ENCODE measurements at regions not wholly inside any gene's neighbourhood (a gene's known extent, or its start where the extent isn't known, plus 50 kb on each side); places are given as distances from the start of the nearest gene placed in this dataset.
"Not testable (repeated sequence)": the region's sequence is repeated elsewhere in the genome, so short reads cannot be mapped to it uniquely, and the experiment has no call there.

DNA sequence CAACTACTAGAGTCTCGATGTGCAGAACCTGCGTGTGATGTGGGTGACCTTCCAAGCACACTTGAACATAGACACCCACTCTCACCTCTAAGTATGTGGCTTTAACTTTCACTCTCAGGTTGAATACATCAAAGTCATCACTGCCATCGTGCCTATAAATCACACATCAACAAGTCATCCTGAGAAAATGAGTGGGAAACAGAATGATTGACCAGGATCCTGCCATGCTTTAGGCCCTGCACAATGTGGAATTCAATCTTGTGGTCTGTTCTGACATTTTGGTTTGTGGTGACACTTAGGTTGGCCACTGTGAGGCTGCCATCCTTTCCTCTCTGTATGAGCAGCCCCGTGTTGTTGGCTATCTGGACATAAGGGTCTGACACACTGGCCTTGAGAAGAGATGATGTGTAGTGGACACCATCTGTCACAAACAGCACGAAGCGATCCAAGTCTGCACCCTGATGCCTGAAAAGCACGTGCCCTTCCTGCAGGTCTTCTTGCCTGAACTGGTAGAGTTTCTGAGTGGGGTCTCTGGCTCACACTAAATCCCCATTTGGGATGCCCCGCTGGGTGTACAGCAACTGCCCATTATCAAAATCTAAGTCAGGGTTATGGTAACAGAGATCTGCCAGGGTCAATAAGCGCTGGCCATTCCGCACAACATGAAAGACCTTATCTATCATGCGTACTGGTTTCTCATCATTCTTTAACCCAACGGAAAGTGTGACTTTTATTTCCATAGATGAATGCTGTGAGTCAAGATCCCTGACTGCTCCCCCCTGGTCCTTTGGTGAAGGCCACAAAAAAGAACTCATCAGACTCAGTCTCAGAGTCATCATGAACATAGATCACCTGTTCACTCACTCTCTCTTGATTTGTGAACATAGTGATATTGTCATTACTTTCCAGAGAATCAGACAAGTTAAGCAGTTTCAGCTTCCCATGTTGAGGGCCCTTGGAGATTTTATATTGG, 116.6 kb downstream of the ESM1 start:
- DNase-seq (ENCODE audit: insufficient read length) (no peak), FAIRE-seq (no peak)
- TF ChIP-seq POLR2A (IDR thresholded peaks at IDR 0.05; ENCODE audit: low read depth, low read length) = no peak
- TF ChIP-seq POLR2AphosphoS5 (IDR thresholded peaks at IDR 0.05; ENCODE audit: low read depth, low read length) = no peak
- TF ChIP-seq TAF1 (IDR thresholded peaks at IDR 0.05; ENCODE audit: borderline replicate concordance, low read depth, low read length) = no peak

DNA sequence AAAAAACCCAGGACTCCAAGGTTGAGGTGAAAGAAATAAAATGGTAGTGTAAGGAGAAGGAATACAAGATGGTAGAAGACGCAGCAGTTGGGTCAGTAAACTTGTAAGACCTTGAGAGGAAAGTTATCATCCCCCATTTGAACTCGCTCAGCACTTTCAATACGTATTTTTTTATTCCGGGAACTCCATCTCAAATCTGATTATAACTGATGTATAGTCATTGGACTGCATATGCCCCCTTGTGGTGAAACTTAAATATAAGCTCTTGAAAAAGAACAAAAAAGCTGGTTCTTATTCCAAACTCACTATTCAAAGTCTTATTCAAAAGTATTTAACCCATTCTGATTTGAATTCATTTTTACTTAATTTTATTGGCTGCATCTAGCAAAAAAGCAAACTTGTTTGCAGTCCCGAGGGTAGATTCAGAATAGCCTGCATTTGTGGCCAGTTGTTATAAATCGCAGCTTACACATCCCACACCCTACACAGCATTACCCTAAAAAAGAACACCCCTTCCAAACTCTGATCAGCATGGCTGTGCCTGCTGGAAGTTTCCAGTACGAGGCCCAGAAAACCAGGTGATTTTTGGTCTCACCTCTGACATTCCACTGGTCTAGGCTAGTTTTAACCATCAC, 118.0 kb downstream of the ESM1 start:
- DNase-seq (ENCODE audit: insufficient read length) (no peak), FAIRE-seq (no peak)
- TF ChIP-seq POLR2AphosphoS5 (IDR thresholded peaks at IDR 0.05; ENCODE audit: low read depth, low read length) (no peak), TAF1 (IDR thresholded peaks at IDR 0.05; ENCODE audit: borderline replicate concordance, low read depth, low read length) (no peak), POLR2A (IDR thresholded peaks at IDR 0.05; ENCODE audit: low read depth, low read length) (no peak)

DNA sequence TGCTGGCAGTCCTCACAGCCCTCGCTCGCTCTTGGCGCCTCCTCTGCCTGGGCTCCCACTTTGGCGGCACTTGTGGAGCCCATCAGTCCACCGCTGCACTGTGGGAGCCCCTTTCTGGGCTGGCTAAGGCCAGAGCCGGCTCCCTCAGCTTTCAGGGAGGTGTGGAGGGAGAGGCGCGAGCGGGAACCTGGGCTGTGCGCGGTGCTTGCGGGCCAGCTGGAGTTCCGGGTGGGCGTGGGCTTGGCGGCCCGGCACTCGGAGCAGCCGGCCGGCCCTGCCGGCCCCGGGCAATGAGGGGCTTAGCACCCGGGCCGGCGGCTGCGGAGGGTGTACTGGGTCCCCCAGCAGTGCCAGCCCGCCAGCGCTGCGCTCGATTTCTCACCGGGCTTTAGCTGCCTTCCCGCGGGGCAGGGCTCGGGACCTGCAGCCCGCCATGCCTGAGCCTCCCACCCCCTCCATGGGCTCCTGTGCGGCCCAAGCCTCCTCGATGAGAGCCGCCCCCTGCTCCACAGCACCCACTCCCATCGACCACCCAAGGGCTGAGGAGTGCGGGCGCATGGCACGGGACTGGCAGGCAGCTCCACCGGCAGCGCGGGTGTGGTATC, 120.4 kb downstream of the ESM1 start:
- DNase-seq (ENCODE audit: insufficient read length); FAIRE-seq: not testable (repeated sequence)

DNA sequence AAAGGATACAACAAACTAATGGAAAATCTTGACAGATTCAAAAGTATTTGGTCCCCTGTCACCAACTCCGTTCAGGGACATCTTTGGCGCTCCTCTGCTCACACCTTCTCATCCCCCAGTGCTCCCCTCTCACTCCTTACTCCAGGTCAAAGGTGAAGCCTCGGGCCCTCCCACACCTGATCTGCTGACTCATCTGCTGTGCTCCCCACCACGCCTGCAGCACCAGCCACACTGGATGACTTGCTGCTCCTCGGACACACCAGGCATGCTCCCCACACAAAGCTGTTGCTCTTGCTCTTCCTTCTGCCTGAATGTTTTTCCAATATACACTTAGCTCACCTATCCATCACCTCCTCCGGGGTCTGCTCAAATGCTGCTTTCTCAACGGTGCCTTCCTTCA, 123.4 kb downstream of the ESM1 start:
- DNase-seq (ENCODE audit: insufficient read length) (no peak), FAIRE-seq (no peak)
- TF ChIP-seq POLR2AphosphoS5 (IDR thresholded peaks at IDR 0.05; ENCODE audit: low read depth, low read length) (no peak), POLR2A (IDR thresholded peaks at IDR 0.05; ENCODE audit: low read depth, low read length) (no peak), TAF1 (IDR thresholded peaks at IDR 0.05; ENCODE audit: borderline replicate concordance, low read depth, low read length) (no peak)

DNA sequence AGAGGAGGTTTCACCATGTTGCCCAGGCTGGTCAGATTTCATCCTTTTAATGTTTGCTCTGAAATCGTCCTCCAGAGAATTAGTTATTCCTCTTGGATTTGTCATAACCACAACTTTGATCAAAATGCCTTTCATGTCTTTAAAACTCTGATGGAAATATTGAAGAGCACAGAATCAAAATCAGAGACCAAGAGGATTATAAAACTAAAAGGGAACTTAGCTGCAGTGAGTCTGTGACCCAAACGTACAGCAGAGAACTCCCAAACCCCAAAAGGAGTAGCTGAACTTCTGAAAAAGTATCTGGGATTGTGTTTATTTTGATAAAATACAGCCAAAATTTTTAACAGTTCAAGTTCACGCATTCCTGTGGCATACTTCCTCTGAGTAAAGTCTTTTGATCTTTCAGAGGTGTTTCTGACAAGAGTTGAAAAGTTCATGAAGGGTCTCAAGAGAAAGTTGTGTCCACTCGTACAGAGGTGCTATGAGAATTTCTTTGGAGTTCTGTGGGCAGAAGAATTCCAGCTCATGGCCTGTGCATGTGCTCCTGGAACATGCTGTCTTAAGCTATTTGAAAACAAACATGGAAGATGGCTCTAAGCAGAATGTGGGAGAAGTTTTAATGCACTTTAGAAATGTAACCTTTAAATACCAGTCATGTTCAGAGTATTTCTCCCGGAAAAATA, 124.0 kb downstream of the ESM1 start:
- DNase-seq (ENCODE audit: insufficient read length) (no peak), FAIRE-seq (no peak)
- no peak for TF ChIP-seq POLR2A (IDR thresholded peaks at IDR 0.05; ENCODE audit: low read depth, low read length)
- TF ChIP-seq POLR2AphosphoS5 (IDR thresholded peaks at IDR 0.05; ENCODE audit: low read depth, low read length) = no peak
- no peak for TF ChIP-seq TAF1 (IDR thresholded peaks at IDR 0.05; ENCODE audit: borderline replicate concordance, low read depth, low read length)

DNA sequence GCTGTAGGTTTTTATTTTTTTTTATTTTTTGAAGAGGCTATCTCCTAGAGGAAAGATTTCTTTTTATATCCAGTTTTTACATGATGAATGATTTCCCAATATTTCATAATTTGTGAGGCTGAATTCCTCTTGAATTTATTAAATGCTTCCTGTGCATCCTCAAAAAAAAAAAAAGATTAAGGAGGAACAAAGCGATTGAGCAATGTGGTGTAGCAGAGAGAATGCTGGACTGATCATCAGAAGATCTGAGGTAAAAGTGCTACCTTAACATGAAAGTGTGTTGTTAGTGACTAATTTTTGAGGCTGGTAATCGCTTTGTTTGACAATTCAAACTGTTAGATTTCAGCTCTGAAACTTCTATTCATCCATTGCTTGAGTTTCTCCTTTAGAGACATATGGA, 125.1 kb downstream of the ESM1 start:
- DNase-seq (ENCODE audit: insufficient read length) = no peak
- no peak for FAIRE-seq
- TF ChIP-seq POLR2AphosphoS5 (IDR thresholded peaks at IDR 0.05; ENCODE audit: low read depth, low read length) (no peak), TAF1 (IDR thresholded peaks at IDR 0.05; ENCODE audit: borderline replicate concordance, low read depth, low read length) (no peak), POLR2A (IDR thresholded peaks at IDR 0.05; ENCODE audit: low read depth, low read length) (no peak)

DNA sequence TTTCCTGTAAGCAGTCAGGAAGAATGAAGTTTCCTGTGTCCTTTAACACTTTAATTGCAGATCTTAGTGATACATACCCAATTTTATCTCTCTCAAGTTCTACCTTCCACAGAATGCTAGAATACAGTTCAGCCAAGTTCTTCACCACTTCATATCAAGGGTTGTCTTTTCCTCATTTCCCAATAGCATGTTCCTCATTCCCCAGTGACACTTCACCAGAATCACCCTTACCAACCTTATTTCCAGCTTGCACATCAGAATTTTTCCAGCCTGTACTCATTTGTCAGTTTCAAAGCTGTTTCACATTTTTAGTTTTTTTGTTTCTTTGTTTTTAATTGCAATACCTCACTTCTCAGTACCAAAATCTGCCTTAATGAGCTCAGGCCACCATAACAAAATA, 126.1 kb downstream of the ESM1 start:
- DNase-seq (ENCODE audit: insufficient read length) (no peak), FAIRE-seq (no peak)
- TF ChIP-seq TAF1 (IDR thresholded peaks at IDR 0.05; ENCODE audit: borderline replicate concordance, low read depth, low read length) = no peak
- no peak for TF ChIP-seq POLR2A (IDR thresholded peaks at IDR 0.05; ENCODE audit: low read depth, low read length)

DNA sequence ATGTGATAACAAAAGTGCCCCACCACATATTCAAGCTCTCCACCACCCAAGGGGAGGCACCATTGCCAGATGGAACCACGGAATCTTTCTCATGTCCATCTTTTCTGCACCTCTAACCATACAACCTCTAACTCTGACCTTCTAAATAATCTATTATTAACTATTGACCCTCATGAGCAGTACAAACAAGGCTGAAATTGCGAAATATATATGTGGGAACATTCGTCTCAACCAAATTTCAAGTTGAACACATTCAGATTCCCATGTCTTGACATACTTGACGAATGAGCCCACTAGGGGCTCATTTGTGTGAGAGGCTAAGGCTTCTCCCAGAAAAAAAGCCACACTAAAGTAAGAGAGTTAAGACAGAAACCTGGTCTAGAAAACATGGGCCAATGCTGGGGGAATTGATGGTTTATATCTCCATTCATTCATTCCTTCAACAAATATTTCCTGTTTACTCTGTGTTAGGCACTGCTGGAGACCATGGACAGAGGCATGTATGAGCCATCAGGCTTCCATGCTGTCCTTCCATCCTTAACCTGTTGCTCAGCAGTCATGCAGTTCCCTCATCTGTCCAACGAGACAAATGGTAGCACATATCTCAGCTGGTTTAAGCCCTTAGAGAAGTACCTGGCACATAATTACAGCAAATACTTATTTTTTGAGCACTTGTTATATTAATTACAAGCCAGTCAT, 130.4 kb downstream of the ESM1 start:
- no peak for TF ChIP-seq POLR2A (IDR thresholded peaks at IDR 0.05; ENCODE audit: low read depth, low read length)
- TF ChIP-seq POLR2AphosphoS5 (IDR thresholded peaks at IDR 0.05; ENCODE audit: low read depth, low read length) = no peak
- TF ChIP-seq TAF1 (IDR thresholded peaks at IDR 0.05; ENCODE audit: borderline replicate concordance, low read depth, low read length) = no peak
- FAIRE-seq (no peak), DNase-seq (ENCODE audit: insufficient read length) (no peak)

DNA sequence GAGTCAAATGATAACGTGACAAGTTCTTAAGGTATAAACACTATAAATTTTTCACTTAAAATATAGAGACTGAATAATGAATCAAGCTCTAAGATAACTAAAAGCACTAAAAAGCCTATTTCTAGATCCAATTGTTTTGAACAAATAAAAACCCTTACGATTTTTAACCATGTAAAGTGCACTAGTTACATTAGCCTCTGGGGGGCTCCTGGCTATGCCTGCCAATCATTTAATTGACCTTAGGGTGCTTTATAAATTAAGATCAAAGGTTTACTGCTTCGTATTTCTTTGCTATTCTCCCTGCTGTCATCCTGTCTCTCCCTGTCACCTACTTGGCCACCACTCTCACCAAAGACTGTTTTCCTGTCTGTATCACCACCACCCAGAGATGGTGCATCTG, 133.4 kb downstream of the ESM1 start:
- no peak for TF ChIP-seq POLR2AphosphoS5 (IDR thresholded peaks at IDR 0.05; ENCODE audit: low read depth, low read length)
- no peak for TF ChIP-seq POLR2A (IDR thresholded peaks at IDR 0.05; ENCODE audit: low read depth, low read length)
- TF ChIP-seq TAF1 (IDR thresholded peaks at IDR 0.05; ENCODE audit: borderline replicate concordance, low read depth, low read length) = no peak
- DNase-seq (ENCODE audit: insufficient read length) (no peak), FAIRE-seq (no peak)

DNA sequence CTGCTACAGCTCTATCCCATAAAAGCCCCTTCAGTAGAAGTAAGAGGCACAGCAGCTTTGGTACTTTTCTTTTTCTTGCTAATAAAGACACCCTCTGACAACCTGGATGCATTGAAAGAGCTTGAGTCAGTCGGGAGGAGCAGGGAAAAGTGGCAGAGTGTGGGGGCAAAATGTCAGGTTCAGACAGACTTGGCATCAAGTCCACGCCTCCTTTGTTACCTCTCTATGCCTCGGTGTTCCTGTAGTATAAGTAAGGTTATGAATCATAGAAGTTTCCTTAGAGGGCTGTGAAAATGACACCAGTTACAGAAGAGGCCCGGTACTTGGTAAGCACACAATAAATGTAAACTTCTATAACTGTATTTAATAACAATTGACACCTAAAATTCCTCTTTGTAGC, 133.9 kb downstream of the ESM1 start:
- no peak for DNase-seq (ENCODE audit: insufficient read length)
- no peak for FAIRE-seq
- no peak for TF ChIP-seq POLR2A (IDR thresholded peaks at IDR 0.05; ENCODE audit: low read depth, low read length)
- TF ChIP-seq POLR2AphosphoS5 (IDR thresholded peaks at IDR 0.05; ENCODE audit: low read depth, low read length) = no peak
- TF ChIP-seq TAF1 (IDR thresholded peaks at IDR 0.05; ENCODE audit: borderline replicate concordance, low read depth, low read length) = no peak

DNA sequence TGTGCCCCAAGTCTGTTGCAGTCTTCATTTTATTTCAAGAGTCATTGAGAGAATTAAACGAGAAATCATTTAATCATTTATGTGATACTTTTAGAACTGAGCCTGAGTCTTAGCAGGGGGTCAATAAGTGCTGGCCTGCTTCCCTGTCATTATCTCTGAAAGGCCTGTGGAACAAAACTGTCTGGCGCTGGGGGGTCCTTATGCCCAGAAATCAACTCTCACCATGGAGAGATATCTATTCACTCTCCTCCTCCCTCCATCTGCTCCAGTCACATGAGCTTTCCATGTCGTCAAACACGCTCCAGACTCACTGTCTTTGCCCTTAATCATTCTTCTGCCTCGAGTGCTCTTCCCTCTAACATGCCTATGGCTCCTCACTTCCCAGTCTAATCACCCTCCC, 136.8 kb downstream of the ESM1 start:
- FAIRE-seq = no peak
- TF ChIP-seq POLR2AphosphoS5 (IDR thresholded peaks at IDR 0.05; ENCODE audit: low read depth, low read length) (no peak), POLR2A (IDR thresholded peaks at IDR 0.05; ENCODE audit: low read depth, low read length) (no peak), TAF1 (IDR thresholded peaks at IDR 0.05; ENCODE audit: borderline replicate concordance, low read depth, low read length) (no peak)
- DNase-seq (ENCODE audit: insufficient read length) = no peak

All from GM12892 (cell line).